NCI-H2227 treated with DMSO at 0.1 percent for 48 hours (cell line): ENCODE measurements at regions not wholly inside any gene's neighbourhood (a gene's known extent, or its start where the extent isn't known, plus 50 kb on each side); places are given as distances from the start of the nearest gene placed in this dataset.
A peak's percentile ranks its signal among the peaks of the same experiment; 100 is the strongest.

Experiments
- DNase-seq: peaks from one replicate; lab custom pipeline; 2025; lab: John Stamatoyannopoulos, UW

DNA sequence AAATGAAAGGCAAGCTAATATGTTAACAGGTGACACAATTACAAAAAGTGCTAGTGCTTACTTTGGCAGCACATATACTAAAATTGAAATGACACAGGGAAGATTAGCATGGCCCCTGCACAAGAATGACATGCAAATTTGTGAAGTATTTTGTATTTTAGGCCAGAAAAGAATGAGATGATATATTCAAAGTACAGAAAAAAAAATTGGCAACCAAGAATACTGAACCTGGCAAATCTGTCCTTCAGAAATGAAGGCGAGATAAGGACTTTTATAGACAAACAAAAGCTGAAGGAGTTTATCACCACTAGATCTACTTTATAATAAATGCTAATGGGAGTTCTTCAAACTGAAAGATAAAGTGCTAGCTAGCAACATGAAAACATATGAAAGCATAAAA lies 350.0 kb upstream of the POU3F1 start:
- no peak for DNase-seq

DNA sequence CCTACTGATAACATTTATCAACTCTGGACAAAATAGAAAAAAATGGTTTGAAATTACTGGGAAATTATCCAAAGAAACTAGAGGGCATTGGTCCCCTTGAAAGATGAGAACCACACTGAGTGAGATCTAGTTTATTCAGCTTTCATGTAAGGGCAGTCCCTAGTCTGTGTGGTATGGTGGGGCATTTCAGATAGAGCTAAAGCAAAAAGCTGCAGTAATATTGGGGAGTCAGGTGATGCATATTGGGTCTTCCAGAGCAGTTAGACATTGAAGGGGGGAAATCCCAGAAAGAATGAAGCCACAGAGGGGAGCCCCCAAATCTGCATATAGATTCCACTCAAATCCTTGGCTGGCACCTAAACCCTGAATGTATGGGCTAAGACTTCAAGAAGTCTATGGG lies 347.7 kb upstream of the POU3F1 start:
- DNase-seq, result no peak

DNA sequence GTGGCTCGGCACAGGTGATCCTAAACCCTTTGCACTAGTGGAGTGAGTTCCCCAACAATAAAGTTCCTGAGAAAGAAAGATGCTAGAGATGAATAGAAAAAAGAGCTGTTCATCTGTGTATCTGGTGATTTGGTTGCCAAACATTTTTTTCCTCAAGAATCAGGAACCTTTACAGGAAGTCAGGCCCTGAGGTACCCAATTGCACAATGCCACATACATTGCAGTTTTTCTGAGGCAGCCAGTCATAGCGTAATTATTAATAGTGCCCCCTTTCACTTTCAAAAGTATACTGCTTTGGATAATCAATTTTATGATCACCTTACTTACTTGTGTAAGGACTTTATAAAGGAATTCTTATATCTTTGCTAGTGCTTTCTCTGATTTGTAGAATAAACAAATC lies 346.3 kb upstream of the POU3F1 start:
- no peak for DNase-seq

DNA sequence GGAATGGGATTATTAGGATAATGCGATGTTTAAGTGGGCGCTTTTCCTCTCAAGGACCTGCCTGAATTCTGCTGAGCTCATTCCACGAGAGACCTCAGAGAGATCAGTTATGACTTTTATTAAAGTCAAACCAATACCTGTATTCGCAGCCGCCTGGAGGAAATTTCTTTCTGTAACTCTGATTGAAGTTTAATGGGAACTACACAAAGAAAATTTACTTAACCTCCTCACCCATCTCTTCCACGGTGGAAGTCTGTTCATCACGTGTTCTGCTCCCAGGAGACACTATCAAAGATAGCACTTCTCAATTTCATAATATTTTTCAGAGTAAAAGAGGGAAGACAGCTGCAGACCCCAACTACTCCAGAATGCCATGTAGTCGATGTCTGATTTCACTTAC lies 334.7 kb upstream of the POU3F1 start:
- DNase-seq, result peak; percentile 4

DNA sequence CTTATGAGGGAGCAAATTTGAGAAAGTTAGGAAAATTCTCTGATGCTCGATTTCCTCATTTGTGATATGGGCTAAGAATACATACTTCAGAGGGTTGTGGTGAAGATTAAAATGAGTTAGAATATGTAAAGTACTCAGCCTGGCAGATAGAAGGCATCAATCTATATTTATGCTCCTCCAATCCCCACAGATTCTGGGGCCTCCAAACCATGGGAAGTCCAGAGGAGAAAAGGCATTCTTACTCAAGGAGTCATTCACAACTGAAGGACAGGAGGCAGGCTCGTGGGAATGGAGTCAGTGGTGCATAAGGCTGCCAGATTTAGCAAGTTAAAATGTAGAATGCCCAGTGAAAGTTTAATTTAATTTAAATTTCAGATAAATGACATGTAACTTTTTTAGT lies 330.0 kb upstream of the POU3F1 start:
- no peak for DNase-seq

DNA sequence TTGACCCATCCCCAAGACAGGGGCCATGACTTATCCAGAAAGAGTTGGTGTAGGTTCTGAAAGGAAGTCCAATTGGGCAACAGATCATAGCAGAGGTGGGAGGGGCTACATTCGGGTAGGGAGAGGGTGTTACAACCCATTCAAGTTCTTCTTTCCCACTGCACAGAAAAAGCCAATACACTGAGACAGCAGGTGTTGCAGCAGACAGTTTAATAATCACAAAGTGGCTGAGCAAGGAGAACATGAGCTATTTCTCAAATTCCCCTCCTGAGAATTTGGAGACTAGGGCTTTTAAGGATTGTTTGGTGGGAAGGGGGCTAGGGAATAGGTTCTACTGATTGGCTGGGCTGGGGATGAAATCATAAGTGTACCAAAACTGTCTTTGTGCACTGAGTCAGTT lies 328.4 kb upstream of the POU3F1 start:
- DNase-seq, result no peak

DNA sequence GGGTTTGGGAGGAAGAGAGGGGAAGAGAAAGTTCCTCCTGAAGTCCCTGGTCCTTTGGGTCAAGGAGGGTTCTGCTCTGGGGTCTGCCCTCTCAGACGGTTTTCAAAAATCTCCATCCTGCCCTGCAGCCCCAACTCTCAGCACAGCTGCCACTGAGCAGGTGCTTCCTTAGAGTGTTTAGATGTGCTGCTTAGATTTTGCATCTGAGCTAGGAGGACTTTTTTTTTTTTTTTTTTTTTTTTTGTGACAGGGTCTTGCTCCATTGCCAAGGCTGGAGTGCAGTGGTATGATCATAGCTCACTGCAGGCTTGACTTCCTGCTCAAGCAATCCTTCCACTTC lies 324.9 kb upstream of the POU3F1 start:
- DNase-seq, result no peak

DNA sequence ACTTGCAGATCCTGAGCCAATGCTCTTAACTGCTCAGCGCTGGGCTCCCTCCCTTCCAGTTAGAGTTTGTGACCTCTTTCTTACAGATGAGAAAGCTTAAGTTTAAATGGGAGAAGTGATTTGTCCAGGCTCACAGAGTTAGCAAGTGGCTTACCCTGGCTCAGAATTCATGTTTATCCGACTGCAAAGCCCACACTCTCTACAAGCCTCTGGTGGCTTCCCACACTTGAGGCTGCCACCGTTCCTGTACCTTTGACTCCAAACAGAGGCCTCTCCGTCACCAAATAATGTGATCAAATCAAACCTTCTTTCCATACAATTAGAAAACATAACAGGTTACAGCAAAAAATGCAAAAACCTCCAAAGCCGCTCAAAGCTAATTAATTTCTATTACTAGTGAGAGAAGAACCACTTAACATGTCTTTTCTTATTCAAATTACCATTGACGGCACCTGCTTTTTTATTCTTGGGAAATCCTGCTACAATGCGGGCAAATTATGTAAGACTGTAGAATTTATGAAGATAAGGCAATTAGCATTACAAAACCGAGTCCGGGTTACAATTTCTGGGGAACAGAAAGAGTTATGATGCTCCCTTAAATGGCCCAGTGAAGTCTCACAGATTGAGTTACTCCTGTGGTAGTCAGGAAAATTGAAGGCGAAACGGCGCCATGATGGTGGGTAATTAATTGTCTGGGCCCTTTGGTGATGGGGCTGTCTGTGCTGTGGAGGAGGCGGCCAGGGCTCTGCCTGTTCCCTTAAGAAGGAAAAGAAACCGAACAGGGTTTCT lies 324.3 kb upstream of the POU3F1 start:
- DNase-seq, result no peak

DNA sequence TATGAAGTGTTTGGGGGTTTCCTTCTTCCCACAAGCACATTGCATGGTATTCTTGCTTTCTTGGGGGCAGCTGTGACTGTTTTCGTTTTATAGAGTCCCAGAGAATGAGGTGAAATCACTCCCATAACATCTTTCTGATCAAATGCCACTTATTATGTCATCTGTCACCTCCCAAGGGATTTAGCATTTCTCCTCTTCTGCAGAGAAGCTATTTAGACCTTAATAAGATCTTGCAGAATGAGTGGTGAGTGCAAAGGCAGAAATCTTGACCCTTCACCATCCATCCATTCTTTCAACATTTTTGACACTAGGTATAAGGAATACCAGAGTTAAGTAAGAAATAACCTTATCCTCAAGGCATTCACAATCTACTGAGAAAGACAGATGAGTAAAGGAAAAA lies 318.6 kb upstream of the POU3F1 start:
- no peak for DNase-seq

DNA sequence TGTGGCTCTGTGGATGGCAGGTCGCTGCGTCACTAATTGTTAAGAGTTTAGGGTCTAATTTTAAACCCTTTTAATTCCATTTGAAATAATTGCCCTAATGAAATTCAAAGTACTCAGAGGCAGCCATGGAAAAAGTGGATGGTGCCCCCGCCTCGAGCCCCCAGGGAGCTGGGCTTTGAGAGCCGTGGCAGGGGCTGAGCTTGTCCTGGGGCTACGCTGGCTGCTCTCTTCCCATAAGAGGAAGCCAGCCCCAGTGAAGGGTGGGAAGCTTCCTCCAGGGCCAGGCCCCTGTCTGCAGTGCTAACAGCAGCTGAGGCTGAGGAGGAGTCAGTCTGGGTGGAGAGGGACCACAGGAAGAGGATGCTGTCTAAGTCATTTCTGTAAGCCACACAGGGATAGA lies 315.0 kb upstream of the POU3F1 start:
- DNase-seq, result no peak

DNA sequence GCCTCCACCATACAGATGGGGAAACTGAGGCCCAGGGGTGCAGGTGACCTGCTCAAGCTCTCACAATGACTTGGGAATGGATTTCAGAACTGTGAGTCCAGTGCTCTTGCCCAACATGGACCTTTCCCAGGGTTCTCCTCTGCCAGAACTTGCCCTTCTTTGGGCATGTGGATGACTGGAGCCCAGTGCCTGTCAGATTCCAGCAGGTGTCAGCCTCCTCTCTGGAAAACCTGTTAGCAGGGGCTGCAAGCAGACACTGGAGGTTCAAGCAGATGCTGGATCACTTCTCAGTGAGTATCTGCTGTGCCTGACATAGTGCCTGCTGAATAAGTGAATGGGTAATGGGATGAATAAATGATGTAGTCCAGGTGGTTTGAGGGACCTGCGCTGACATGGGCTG lies 314.2 kb upstream of the POU3F1 start:
- DNase-seq, result no peak

DNA sequence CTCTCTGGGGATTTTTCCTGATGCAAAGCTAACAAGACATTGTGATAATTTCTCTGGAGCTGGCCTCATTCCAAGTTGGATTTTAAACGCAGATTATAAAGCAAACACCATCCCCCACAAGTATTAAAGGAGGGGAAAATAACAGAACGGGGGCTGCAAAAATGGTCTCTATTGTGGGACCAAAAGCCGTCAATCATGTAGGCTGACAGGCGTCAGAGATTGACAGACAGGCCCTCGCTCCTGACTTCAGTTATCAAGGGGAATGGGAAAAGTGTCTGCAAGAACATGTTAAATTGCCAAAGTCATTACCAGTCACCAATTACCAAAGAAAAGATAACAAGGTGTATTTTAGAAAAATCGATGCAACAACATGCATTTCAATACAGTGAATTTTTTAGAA lies 307.4 kb upstream of the POU3F1 start:
- peak; percentile 14 for DNase-seq

DNA sequence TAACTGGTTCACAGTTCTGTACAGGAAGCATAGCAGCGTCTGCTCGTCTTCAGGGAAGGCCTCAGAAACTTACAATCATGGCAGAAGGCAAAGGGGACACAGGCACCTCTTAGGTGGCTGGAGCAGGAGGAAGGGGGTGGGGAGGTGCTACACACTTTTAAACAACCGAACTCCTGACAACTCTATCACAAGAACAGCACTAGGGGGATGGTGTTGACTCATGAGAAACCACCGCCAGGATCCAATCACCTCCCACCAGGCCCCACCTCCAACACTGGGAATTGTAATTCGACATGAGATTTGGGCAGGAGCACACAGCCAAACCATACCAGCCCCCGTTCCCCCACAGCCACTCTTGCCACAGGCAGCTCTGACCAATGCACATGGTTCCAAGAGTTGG lies 306.3 kb upstream of the POU3F1 start:
- DNase-seq, result no peak

DNA sequence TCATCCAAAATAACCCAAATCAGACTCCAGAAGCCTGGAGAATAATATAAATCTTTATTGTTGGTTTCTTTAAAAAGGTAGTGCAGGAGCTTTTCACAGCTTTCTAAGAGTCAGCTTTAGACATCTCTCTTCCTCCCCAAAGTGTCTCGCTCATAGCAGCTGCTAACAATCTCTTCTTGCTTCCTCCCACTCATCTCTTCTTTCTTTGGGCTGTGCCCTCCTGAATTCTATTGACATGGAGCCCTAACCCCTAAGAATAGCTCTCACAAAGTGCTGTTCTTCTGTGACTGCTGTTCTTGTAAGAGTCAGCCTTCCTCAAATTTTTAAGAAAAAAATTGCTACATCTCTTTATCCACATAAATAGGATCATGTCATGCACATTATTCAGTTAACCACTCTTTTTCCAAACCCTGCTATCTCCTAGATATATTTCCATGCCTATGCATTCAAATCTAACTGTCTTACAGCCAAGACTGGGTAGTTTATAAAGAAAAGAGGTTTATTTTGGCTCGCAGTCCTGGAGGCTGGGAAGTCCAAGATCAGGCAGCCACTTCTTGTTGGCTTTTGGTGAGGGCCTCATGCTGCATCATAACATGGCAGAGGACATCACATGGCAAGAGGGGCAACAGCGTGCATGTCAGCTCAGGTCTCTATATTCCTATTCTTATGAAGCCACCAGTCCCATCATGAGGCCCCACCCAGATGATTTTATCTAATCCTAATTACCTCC lies 301.0 kb upstream of the POU3F1 start:
- no peak for DNase-seq

DNA sequence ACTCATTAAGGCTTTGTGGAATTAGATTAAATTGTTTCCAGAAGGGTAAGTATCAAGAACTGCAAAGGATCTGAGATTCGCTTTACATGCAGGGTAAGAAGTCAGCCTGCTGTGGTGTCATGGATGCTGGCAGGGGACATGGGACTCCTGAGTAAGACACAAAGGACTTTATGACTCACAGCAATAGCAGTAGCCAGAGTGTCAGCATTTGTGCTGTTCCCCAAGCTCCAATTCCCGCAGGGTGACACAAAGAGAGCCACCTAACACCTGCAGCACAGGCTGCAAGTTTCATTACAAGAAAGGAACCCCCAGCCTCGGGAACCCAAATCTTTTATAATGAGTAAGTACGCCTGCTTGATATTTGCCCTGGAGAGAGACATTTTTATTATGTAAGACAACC lies 298.1 kb upstream of the POU3F1 start:
- DNase-seq, result no peak

DNA sequence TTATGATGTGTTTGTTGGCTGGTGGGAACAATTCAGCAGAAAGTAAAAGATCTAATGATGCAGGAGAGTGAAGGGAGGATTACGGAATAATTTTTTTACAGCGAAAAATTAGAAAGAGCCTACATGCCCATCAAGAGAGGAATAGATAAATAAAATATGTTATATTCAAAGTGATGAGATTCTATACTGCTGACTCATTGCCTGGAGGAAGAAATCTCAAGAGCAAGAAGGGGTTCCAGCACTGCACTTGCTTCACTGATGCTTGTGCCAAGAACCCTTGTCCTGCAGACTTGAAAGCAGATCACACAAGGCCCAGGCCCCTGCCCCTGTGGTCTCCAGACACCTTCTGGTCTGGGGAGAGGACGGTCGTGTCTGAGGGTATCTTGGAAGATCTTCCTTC lies 295.1 kb upstream of the POU3F1 start:
- no peak for DNase-seq

DNA sequence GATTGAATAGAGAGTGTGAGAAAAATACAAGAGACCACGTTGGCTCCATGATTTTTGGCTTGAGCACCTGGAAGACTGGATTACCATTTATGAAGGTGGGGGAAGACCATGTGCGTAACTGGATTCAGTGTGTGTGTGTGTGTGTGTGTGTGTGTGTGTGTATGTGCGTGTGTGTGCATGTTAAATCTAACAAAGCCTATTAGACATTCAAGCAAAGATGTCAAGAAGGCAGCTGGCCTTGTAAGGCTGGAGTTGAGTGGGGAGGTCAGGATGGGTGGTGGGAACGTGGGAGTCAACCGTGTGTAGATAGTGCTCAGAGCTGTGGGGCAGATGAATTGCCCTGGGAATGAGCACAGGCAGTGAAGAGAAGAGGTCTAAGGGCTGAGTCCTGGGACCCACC lies 293.8 kb upstream of the POU3F1 start:
- DNase-seq, result no peak

DNA sequence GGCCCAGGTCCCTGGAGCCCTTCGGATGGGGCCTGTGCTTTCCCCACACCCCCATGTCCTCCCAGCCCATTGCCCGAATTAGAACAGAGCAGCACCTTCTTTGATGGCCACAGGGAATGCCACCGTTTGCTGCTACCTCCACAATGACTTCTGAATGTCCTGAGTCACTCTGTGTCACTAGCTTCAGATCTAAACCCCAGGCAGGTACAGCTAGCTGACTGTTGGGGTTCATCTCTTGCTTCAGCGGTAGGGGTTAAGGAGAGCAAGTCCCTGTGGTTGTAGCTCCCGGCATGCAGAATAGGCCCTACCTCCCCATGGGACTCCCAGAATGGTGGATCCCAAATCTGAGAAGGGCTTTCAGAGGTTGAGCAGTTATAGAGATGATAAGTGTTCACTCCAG lies 291.1 kb upstream of the POU3F1 start:
- no peak for DNase-seq

DNA sequence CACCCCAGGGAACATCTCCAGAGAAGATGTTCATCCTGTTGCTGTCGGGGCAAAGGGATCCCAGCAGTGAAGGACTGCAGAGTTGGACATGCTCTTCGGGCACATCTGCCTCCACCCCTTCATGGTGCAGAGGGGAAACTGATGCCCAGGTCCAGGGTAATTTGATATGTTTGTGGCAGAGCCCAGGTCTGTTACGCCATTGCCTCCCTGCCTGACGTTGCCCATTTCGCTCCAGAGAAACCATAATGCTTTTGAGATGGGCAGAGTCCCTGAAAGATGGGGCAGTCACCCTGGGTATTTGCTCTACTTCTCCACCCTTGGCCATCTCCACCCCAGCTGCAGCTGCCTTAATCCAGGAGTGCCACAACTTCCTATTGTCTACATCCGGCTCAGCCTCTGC lies 290.4 kb upstream of the POU3F1 start:
- no peak for DNase-seq

DNA sequence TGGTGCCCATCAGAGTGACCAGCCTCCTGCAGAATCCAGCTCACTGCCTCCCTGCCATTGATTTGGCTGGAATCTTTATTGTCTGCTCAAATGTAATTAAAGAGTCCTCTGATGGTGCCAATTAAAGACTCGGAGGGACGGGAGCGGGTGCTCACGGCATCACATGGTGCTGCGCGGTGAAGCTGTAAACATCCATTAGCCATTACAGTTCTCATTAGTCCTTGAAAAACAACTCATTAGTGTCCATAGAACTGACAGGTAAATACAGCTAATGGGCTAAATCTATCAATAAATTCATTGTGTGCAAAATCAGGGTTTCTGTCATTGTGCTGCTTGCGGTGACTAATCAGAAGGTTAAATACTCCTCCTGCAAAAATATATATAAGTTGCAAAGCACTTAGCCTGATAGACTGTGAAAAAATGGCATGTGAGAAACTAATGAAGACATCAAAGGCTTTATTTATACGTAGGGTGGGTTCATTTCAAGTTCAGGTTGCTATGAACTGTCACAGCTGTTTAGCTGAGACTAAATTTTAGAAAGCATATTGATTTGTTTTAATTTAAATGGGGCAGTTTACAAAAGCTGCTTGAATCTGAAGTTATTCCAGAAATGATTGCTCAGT lies 289.8 kb upstream of the POU3F1 start:
- DNase-seq, result no peak

DNA sequence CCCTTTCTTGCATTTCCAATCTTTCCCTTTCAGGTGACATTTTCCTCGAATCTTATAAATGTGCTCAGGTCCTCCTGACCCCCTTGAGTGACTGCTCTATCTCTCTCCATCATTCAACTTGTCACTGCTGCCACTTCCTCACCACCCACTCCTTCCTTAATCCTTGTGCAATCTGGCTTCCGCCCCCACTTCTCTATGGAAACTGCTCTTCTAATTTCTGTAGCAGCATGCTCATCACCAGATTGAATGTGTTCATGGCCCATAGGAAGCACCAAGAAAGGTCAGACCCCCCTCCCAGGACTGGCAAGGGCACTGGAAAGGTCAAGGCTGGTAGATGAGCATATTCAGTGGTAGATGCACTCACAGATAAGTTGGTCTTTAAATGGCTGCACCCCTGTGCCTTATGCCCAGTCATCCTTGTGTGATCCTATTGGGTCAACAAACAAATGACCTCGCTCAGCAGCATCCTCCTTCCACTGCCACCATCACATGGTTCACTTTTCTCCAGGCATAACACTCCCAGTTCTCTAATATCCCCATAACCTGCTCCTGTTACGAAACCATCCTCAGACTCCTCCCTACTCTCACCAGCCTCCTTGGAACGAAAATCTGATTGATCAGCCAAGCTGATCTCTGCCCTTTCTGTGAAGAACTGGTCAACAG lies 288.5 kb upstream of the POU3F1 start:
- no peak for DNase-seq

DNA sequence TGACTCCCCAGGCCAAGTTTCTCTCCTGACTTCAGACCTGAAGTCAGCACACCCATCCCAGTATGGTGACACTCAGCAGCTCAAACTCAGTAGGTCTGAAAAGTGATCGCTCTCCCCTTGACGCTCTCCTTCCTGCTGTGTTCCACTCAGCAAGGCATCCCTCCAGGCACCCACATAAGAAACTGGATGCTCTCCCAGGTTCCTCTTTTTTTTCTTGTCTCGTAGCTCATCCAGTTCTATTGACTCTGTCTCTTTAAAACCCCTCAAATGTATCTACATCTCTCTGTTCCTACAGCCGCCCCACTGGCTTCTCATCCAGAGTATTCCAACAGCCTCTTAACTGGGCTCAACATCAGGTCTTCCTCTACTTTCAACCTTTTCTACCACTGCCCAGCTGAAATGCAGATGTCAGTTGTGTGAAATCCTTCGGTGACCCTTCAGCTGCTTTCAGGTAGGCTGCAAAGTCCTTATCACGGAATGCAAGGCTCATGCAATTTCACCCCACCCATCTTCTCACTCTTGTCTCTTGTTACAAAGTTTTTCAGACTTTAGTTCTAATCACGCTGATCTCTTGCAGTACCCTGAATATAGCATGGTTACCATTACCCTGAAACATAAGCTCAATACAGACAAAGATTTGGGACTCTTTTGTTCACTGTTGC lies 286.2 kb upstream of the POU3F1 start:
- no peak for DNase-seq
